ENCODE measurements at regions not wholly inside any gene's neighbourhood (a gene's known extent, or its start where the extent isn't known, plus 50 kb on each side); places are given as distances from the start of the nearest gene placed in this dataset.

GRCh38 chr9:90095682-90096081 is 490.9 kb downstream of the GADD45G start:
- peak; percentile 43 for DNase-seq

GRCh38 chr9:90097237-90097636 is 492.4 kb downstream of the GADD45G start:
- TF ChIP-seq MEF2A (IDR thresholded peaks at IDR 0.05; ENCODE audit: borderline replicate concordance, low read depth) (no peak), ZBTB33 (IDR thresholded peaks at IDR 0.05; ENCODE audit: borderline replicate concordance, low read depth) (no peak), SIN3A (IDR thresholded peaks at IDR 0.05; ENCODE audit: borderline replicate concordance, low read depth, low read length) (no peak), GABPA (IDR thresholded peaks at IDR 0.05; ENCODE audit: low read depth) (no peak), REST (IDR thresholded peaks at IDR 0.05; ENCODE audit: low read depth, low read length) (no peak), EP300 (IDR thresholded peaks at IDR 0.05; ENCODE audit: borderline replicate concordance in 1 of 2, low read depth in 1 of 2, low read length in 1 of 2) (no peak), RAD21 (IDR thresholded peaks at IDR 0.05; ENCODE audit: low read length) (no peak), CHD2 (IDR thresholded peaks at IDR 0.05; ENCODE audit: low read length, partially characterized antibody) (no peak), SMC3 (IDR thresholded peaks at IDR 0.05; ENCODE audit: low read depth, low read length) (no peak), RXRA (IDR thresholded peaks at IDR 0.05; ENCODE audit: borderline replicate concordance, low read depth) (no peak), PBX3 (IDR thresholded peaks at IDR 0.05) (no peak), TCF12 (IDR thresholded peaks at IDR 0.05) (no peak), USF2 (IDR thresholded peaks at IDR 0.05; ENCODE audit: borderline replicate concordance, low read depth, low read length) (no peak), GATA2 (CRISPR knock-in tag; IDR thresholded peaks at IDR 0.05) (no peak), MXI1 (IDR thresholded peaks at IDR 0.05; ENCODE audit: low read depth, low read length) (no peak), FOSL2 (IDR thresholded peaks at IDR 0.05; ENCODE audit: borderline replicate concordance, low read depth) (no peak)
- 62% methylated on average over 3 of the region's 7 CpGs for WGBS (ENCODE audit: low lambda C conversion rate)

More at GRCh38 chr9:90095682-90096081, 490.9 kb downstream of the GADD45G start:
- Histone ChIP-seq H3K4me1 (ENCODE audit: control insufficient read depth in 1 of 2, insufficient read depth in 2 of 2, low read depth in 1 of 2, low read length in 1 of 2) (peaks cover 0 to 17% of the 10 kb centered on the region in 2 experiments; a peak in 1 of 4 replicates), H3K9me2 (no peaks in the 10 kb centered on the region), H2AFZ (ENCODE audit: low read depth) (no peak overlapping the region), H3F3A (replicated peaks; ENCODE audit: insufficient read depth) (no peaks in the 10 kb centered on the region), H3K36me3 (replicated peaks in 1 of 2; ENCODE audit: control insufficient read depth in 1 of 2, insufficient read depth in 2 of 2, low read length in 1 of 2) (no peaks in the 10 kb centered on the region), H3K27me3 (ENCODE audit: insufficient read depth) (no peaks in the 10 kb centered on the region), H3K4me3 (ENCODE audit: low read depth in 2 of 2, low read length in 1 of 2) (no peak overlapping the region), H3K4me2 (no peak overlapping the region), H3K9me3 (no peaks in the 10 kb centered on the region), H3K79me2 (ENCODE audit: insufficient read depth) (no peaks in the 10 kb centered on the region), H3K9ac (no peak overlapping the region), H3K27ac (ENCODE audit: low read depth in 2 of 2, low read length in 1 of 2) (no peak overlapping the region), H4K20me1 (ENCODE audit: insufficient read depth) (no peaks in the 10 kb centered on the region)
- CTCF ChIA-PET, result interaction anchor here (0.8 to 7.3 kb wide), 7 partner anchors 15 to 491 kb away, joined by 3 to 288 read pairs (median 3); partner anchors contain the start of gene GADD45G
- 56% methylated on average over 11 of the region's 11 CpGs for WGBS (ENCODE audit: low lambda C conversion rate)
- TF ChIP-seq IRF3 (IDR thresholded peaks at IDR 0.05; ENCODE audit: low read depth, low read length), result no peak
- POLR2A ChIA-PET, result interaction anchor here (1.3 to 1.5 kb wide), 2 partner anchors 491 to 492 kb away, joined by 4 to 5 read pairs; partner anchors contain the start of gene GADD45G

More at GRCh38 chr9:90097237-90097636, 492.4 kb downstream of the GADD45G start:
- no peak for DNase-seq
- Histone ChIP-seq H3K4me1 (ENCODE audit: control insufficient read depth in 1 of 2, insufficient read depth in 2 of 2, low read depth in 1 of 2, low read length in 1 of 2) (peaks cover 0 to 17% of the 10 kb centered on the region in 2 experiments; a peak in 1 of 4 replicates), H3K36me3 (replicated peaks in 1 of 2; ENCODE audit: control insufficient read depth in 1 of 2, insufficient read depth in 2 of 2, low read length in 1 of 2) (no peaks in the 10 kb centered on the region), H3K4me3 (ENCODE audit: low read depth in 2 of 2, low read length in 1 of 2) (no peak overlapping the region), H3K9me2 (no peaks in the 10 kb centered on the region), H3K4me2 (no peak overlapping the region), H3F3A (replicated peaks; ENCODE audit: insufficient read depth) (no peaks in the 10 kb centered on the region), H3K27ac (ENCODE audit: low read depth in 2 of 2, low read length in 1 of 2) (no peak overlapping the region), H4K20me1 (ENCODE audit: insufficient read depth) (no peaks in the 10 kb centered on the region), H2AFZ (ENCODE audit: low read depth) (no peak overlapping the region), H3K27me3 (ENCODE audit: insufficient read depth) (no peaks in the 10 kb centered on the region), H3K9me3 (no peaks in the 10 kb centered on the region), H3K9ac (no peak overlapping the region), H3K79me2 (ENCODE audit: insufficient read depth) (no peaks in the 10 kb centered on the region)
- ChIA-PET POLR2A (interaction anchor here (1.3 to 1.6 kb wide), 2 partner anchors 492 to 494 kb away, joined by 3 to 6 read pairs; partner anchors contain the start of gene GADD45G), CTCF (interaction anchor here (1.0 to 7.3 kb wide), 7 partner anchors 10 to 523 kb away, joined by 3 to 288 read pairs (median 6); partner anchors contain the start of gene GADD45G)

Data from SK-N-SH (cell line).